ENCODE measurements at regions not wholly inside any gene's neighbourhood (a gene's known extent, or its start where the extent isn't known, plus 50 kb on each side); places are given as distances from the start of the nearest gene placed in this dataset.
A peak's percentile ranks its signal among the peaks of the same experiment; 100 is the strongest.

DNA sequence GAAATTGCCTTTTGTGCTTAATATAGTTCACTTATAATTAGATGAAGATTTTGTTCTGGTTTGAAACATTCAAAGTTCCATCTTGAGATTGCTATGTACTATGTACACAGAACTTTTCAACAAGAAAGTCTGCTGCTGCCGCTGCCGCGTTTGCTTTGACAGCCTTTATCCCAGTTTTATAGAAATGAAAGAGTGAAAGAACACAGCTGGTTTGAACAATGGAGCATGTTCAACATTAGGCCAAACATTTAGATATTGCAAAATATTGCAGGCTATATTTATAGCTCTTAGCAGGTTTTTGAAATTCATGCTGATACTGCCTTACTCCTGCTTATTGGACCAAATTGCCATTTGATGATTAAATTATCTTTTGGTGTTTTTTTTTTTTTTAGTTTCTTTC, 299.8 kb upstream of the PRKD1 start:
- H3K4me1 ChIP-seq (ENCODE audit: insufficient read depth) = peaks cover 3% of the 10 kb centered on the region
- H3K27ac ChIP-seq = peak overlapping the region in 1 of 2 donors; percentile 7
- no peaks in the 10 kb centered on the region for H3K27me3 ChIP-seq
- 7 to 11% (median 10%) methylated on average over 3 of the region's 3 CpGs for WGBS, 3 donors
- DNase-seq = peak; percentile 20 to 46 (median 33)
- no peaks in the 10 kb centered on the region for H3K36me3 ChIP-seq
- H3K9me3 ChIP-seq = no peaks in the 10 kb centered on the region
- H3K4me3 ChIP-seq = no peak overlapping the region
- TF ChIP-seq POLR2A (IDR thresholded peaks at IDR 0.05) = no peak
- no peak for TF ChIP-seq CTCF (IDR thresholded peaks at IDR 0.05)
- TF ChIP-seq EP300 (IDR thresholded peaks at IDR 0.05) = no peak
- intact Hi-C loops (cut with DNase I) = no loop called here

GRCh38 chr14:30227876-30228275, 300.2 kb upstream of the PRKD1 start:
- peak in 3 of 5 donors; percentile 17 to 42 (median 26) for DNase-seq
- H3K27me3 ChIP-seq = no peaks in the 10 kb centered on the region
- H3K4me1 ChIP-seq (ENCODE audit: insufficient read depth) = peaks cover 3% of the 10 kb centered on the region
- H3K9me3 ChIP-seq = no peaks in the 10 kb centered on the region
- peak overlapping the region in 1 of 2 donors; percentile 7 for H3K27ac ChIP-seq
- WGBS, 3 donors = 2 to 4% (median 3%) methylated on average over 2 of the region's 2 CpGs
- no peak overlapping the region for H3K4me3 ChIP-seq
- no peaks in the 10 kb centered on the region for H3K36me3 ChIP-seq
- no peak for TF ChIP-seq EP300 (IDR thresholded peaks at IDR 0.05)
- no peak for TF ChIP-seq POLR2A (IDR thresholded peaks at IDR 0.05)
- TF ChIP-seq CTCF (IDR thresholded peaks at IDR 0.05) = no peak
- intact Hi-C loops (cut with DNase I) = no loop called here

- peaks cover 2% of the 10 kb centered on the region for H3K4me1 ChIP-seq (ENCODE audit: insufficient read depth)
- H3K27me3 ChIP-seq = no peaks in the 10 kb centered on the region
- no peak for DNase-seq
- H3K36me3 ChIP-seq = no peaks in the 10 kb centered on the region
- H3K27ac ChIP-seq = no peak overlapping the region
- H3K9me3 ChIP-seq = no peaks in the 10 kb centered on the region
- TF ChIP-seq POLR2A (IDR thresholded peaks at IDR 0.05) (no peak), CTCF (IDR thresholded peaks at IDR 0.05) (no peak), EP300 (IDR thresholded peaks at IDR 0.05) (no peak)
- intact Hi-C loops (cut with DNase I) = no loop called here
- no peak overlapping the region for H3K4me3 ChIP-seq
- 79 to 94% (median 93%) methylated on average over 3 of the region's 3 CpGs for WGBS, 3 donors
Measured at GRCh38 chr14:30230719-30231118, 303.1 kb upstream of the PRKD1 start.

DNA sequence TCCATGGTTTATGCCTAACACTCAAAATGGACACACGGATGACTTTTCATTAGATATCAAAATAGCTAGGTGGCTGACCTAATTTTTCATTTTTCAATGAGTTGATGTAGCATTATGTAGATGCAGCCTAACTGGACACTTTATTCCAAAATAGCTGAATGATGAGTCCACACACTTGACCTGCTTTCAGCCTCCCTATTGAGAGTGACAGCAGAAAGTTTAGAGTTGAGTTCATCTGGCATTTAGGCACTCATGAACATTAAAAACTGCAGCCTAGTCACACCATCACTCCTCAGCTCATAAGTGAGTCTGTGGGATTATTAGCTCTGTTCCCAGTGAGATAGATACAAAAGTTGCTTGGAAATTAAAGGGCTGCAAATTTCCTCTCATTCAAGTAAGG, 307.3 kb upstream of the PRKD1 start:
- Histone ChIP-seq H3K9me3 (no peaks in the 10 kb centered on the region), H3K36me3 (no peaks in the 10 kb centered on the region), H3K27ac (no peak overlapping the region), H3K4me3 (no peak overlapping the region), H3K4me1 (ENCODE audit: insufficient read depth) (no peaks in the 10 kb centered on the region), H3K27me3 (no peaks in the 10 kb centered on the region)
- no peak for TF ChIP-seq CTCF (IDR thresholded peaks at IDR 0.05)
- TF ChIP-seq POLR2A (IDR thresholded peaks at IDR 0.05) = no peak
- TF ChIP-seq EP300 (IDR thresholded peaks at IDR 0.05) = no peak
- 83 to 98% (median 91%) methylated on average over 1 of the region's 1 CpG for WGBS, 3 donors
- intact Hi-C loops (cut with DNase I) = no loop called here
- no peak for DNase-seq

- 90 to 95% (median 92%) methylated on average over 2 of the region's 2 CpGs for WGBS, 3 donors
- no peaks in the 10 kb centered on the region for H3K4me1 ChIP-seq (ENCODE audit: insufficient read depth)
- no peaks in the 10 kb centered on the region for H3K9me3 ChIP-seq
- H3K27ac ChIP-seq = no peak overlapping the region
- H3K27me3 ChIP-seq = no peaks in the 10 kb centered on the region
- DNase-seq = no peak
- H3K36me3 ChIP-seq = no peaks in the 10 kb centered on the region
- intact Hi-C loops (cut with DNase I) = no loop called here
- TF ChIP-seq CTCF (IDR thresholded peaks at IDR 0.05) (no peak), EP300 (IDR thresholded peaks at IDR 0.05) (no peak), POLR2A (IDR thresholded peaks at IDR 0.05) (no peak)
- H3K4me3 ChIP-seq = no peak overlapping the region
Measured at GRCh38 chr14:30235485-30235884, 307.8 kb upstream of the PRKD1 start.

Measured in ovary (tissue), 7 donors.